PC-9 (cell line): ENCODE measurements at regions not wholly inside any gene's neighbourhood (a gene's known extent, or its start where the extent isn't known, plus 50 kb on each side); places are given as distances from the start of the nearest gene placed in this dataset.

ENCODE experiments used
- BruUV-seq: library from RNA; stranded (reverse); fragments of 400-500 nt; replicated peaks from 2 replicates; lab custom pipeline; 2021; lab: Mats Ljungman, UMichigan
- CTCF ChIA-PET: fragments of 300-600 bp; sonication (Branson Sonifier 250); formaldehyde crosslinking; loops from one replicate; lab custom pipeline; 2022; ENCODE audit warnings: antibody characterized with exemption; lab: Charles Lee
- POLR2A ChIA-PET: fragments of 300-600 bp; sonication (Branson Sonifier 250); formaldehyde crosslinking; loops from one replicate; lab custom pipeline; 2022; ENCODE audit warnings: antibody characterized with exemption; ENCODE audit not compliant: unreplicated experiment; lab: Charles Lee
- DNase-seq, 2 experiments: peaks; one replicate each; pipeline versions ENCODE4 v3.0.0 to v3.0.0-alpha.2; 2015 to 2022; ENCODE audit warnings: mixed read lengths in 1 of 2
- H2AFZ ChIP-seq: fragments of 200-600 bp; sonication (generic); 2 replicates; pipeline ENCODE4 v1.8.1; 2017; ENCODE audit warnings: antibody characterized with exemption
- H3F3A ChIP-seq: fragments of 200-600 bp; sonication (generic); 2 replicates; pipeline ENCODE4 v1.8.1; 2017; ENCODE audit warnings: antibody characterized with exemption, mild to moderate bottlenecking, low read depth; ENCODE audit not compliant: insufficient read depth
- H3K27ac ChIP-seq: fragments of 200-600 bp; sonication (generic); 2 replicates; pipeline ENCODE4 v1.6.1; 2016; ENCODE audit warnings: mixed run types
- H3K27me3 ChIP-seq: fragments of 200-600 bp; sonication (generic); 2 replicates; pipeline ENCODE4 v1.6.1; 2016; ENCODE audit warnings: low read depth, mixed run types; ENCODE audit not compliant: insufficient read depth
- H3K36me3 ChIP-seq: fragments of 200-600 bp; sonication (generic); 2 replicates; pipeline ENCODE4 v1.6.1; 2016; ENCODE audit warnings: low read depth, mixed run types
- H3K4me1 ChIP-seq: fragments of 200-600 bp; sonication (generic); replicated peaks from 2 replicates; pipeline ENCODE4 v1.6.1; 2016; ENCODE audit warnings: mixed run types; ENCODE audit not compliant: insufficient read depth
- H3K4me2 ChIP-seq: fragments of 200-600 bp; sonication (generic); 2 replicates; pipeline ENCODE4 v1.6.1; 2017; ENCODE audit warnings: mixed run types
- H3K4me3 ChIP-seq: fragments of 200-600 bp; sonication (generic); 2 replicates; pipeline ENCODE4 v1.6.1; 2016; ENCODE audit warnings: mixed run types
- H3K79me2 ChIP-seq: fragments of 200-600 bp; sonication (generic); 2 replicates; pipeline ENCODE4 v1.6.1; 2017; ENCODE audit warnings: low read depth, mixed run types
- H3K9me2 ChIP-seq: fragments of 200-600 bp; sonication (generic); 2 replicates; pipeline ENCODE4 v1.8.1; 2017; ENCODE audit warnings: mild to moderate bottlenecking; ENCODE audit not compliant: insufficient read depth
- H3K9me3 ChIP-seq: fragments of 200-600 bp; sonication (generic); 2 replicates; pipeline ENCODE4 v1.8.1; 2016; ENCODE audit warnings: low read depth; ENCODE audit not compliant: insufficient read depth
- H4K20me1 ChIP-seq: fragments of 200-600 bp; sonication (generic); 2 replicates; pipeline ENCODE4 v1.8.1; 2017; ENCODE audit not compliant: insufficient read depth
- EZH2 ChIP-seq: fragments of 200-600 bp; sonication (generic); IDR thresholded peaks from 2 replicates; pipeline ENCODE4 v1.8.0; 2017; ENCODE audit warnings: antibody characterized with exemption, low read depth
- intact Hi-C: fragments of 100-400 bp; cut with micrococcal nuclease; formaldehyde crosslinking; loops from one replicate; pipeline ENCODE4 v1.10.0; 2022; ENCODE audit not compliant: unreplicated experiment
- TF ChIP-seq, protein P1 (sequence below): fragments of 200-600 bp; sonication (generic); conservative IDR thresholded peaks from 2 replicates; pipeline ENCODE4 v1.6.1; 2017; ENCODE audit warnings: mixed run types, antibody characterized with exemption, mild to moderate bottlenecking, moderate library complexity

DNA sequence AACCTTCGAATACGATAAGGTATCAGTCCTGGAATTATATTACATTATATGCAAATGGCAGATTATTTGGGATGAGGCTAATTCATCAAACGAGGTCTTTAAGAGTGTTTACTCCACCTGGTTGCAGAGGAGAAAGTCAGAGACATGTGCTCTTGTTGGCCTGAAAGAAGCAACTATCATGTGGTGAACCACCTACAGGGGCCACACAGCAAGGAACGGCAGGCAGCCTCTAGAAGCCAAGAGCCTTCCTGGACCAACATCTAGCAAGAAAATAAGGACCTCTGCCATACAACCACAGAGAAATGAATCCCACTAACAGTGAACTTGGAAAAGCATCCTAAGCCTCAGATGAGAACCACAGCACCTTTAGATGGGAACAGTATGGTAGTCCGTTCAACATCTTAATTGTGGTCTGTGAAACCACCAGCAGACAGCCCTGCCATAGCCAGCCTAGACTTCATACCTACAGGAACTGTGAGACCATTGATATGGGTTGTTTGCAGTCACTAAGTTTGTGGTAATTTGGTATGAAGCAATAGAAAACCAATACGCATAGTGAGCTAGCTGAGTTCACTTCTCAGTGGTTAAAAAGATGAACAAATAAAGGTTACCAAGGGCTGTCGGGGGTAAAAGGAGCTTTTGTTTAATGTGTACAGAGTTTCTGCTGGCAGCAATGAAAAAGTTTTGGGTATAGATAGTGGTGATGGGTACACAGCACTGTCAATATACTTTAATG lies 345.7 kb upstream of the RUNX1 start:
- BruUV-seq = no TSS peak
- Histone ChIP-seq H3K4me3 (no peak overlapping the region), H3K4me2 (no peak overlapping the region), H3K27ac (no peak overlapping the region), H2AFZ (no peak overlapping the region), H3K27me3 (no peaks in the 10 kb centered on the region), H3K4me1 (peaks cover 24% of the 10 kb centered on the region), H3K9me2 (no peaks in the 10 kb centered on the region), H3K9me3 (0 out of 2 replicates have a peak, but pooled peaks cover 4% of the 10 kb centered on the region), H4K20me1 (no peaks in the 10 kb centered on the region), H3K79me2 (no peaks in the 10 kb centered on the region), H3K36me3 (no peaks in the 10 kb centered on the region), H3F3A (no peaks in the 10 kb centered on the region)
- ChIA-PET POLR2A (no interaction called here), CTCF (no interaction called here)
- DNase-seq = no peak
- intact Hi-C loops = loop anchor here (5.0 kb wide), 1 partner anchor 123 kb away; no protein-coding TSS in a partner anchor
- TF ChIP-seq, protein P1, sequence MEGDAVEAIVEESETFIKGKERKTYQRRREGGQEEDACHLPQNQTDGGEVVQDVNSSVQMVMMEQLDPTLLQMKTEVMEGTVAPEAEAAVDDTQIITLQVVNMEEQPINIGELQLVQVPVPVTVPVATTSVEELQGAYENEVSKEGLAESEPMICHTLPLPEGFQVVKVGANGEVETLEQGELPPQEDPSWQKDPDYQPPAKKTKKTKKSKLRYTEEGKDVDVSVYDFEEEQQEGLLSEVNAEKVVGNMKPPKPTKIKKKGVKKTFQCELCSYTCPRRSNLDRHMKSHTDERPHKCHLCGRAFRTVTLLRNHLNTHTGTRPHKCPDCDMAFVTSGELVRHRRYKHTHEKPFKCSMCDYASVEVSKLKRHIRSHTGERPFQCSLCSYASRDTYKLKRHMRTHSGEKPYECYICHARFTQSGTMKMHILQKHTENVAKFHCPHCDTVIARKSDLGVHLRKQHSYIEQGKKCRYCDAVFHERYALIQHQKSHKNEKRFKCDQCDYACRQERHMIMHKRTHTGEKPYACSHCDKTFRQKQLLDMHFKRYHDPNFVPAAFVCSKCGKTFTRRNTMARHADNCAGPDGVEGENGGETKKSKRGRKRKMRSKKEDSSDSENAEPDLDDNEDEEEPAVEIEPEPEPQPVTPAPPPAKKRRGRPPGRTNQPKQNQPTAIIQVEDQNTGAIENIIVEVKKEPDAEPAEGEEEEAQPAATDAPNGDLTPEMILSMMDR = no peak
- TF ChIP-seq EZH2 = no peak

DNA sequence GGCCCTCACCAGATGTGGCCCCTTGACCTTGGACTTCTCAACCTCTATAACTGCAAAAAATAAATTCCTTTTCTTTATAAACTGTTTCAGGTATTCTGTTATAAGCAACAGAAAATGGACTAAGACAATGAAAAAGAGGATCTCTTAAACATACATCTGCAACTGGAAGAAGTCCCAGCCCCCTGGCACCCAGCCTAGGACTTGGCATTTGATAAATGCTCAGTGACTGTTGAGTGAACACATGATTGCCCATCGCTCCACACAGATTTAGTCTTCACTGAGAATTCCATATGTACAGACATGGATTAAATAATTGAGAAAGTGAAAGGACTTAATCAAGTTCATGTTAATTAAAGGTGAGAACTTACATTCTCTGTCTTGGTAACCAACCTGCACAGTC lies 344.9 kb upstream of the RUNX1 start:
- DNase-seq = no peak
- no peak overlapping the region for H3K27ac ChIP-seq
- intact Hi-C loops = no loop called here
- H3K4me1 ChIP-seq = peaks cover 17% of the 10 kb centered on the region
- no peaks in the 10 kb centered on the region for H3K36me3 ChIP-seq
- H2AFZ ChIP-seq = no peak overlapping the region
- TF ChIP-seq, protein P1 = no peak
- TF ChIP-seq EZH2 = no peak
- H3F3A ChIP-seq = no peaks in the 10 kb centered on the region
- CTCF ChIA-PET = no interaction called here
- no peak overlapping the region for H3K4me3 ChIP-seq
- H3K79me2 ChIP-seq = no peaks in the 10 kb centered on the region
- H3K27me3 ChIP-seq = no peaks in the 10 kb centered on the region
- H3K4me2 ChIP-seq = no peak overlapping the region
- POLR2A ChIA-PET = no interaction called here
- no peaks in the 10 kb centered on the region for H3K9me2 ChIP-seq
- no peaks in the 10 kb centered on the region for H4K20me1 ChIP-seq
- H3K9me3 ChIP-seq = peaks cover 4% of the 10 kb centered on the region; the same call in 1 of the 2 replicates
- BruUV-seq = no TSS peak

DNA sequence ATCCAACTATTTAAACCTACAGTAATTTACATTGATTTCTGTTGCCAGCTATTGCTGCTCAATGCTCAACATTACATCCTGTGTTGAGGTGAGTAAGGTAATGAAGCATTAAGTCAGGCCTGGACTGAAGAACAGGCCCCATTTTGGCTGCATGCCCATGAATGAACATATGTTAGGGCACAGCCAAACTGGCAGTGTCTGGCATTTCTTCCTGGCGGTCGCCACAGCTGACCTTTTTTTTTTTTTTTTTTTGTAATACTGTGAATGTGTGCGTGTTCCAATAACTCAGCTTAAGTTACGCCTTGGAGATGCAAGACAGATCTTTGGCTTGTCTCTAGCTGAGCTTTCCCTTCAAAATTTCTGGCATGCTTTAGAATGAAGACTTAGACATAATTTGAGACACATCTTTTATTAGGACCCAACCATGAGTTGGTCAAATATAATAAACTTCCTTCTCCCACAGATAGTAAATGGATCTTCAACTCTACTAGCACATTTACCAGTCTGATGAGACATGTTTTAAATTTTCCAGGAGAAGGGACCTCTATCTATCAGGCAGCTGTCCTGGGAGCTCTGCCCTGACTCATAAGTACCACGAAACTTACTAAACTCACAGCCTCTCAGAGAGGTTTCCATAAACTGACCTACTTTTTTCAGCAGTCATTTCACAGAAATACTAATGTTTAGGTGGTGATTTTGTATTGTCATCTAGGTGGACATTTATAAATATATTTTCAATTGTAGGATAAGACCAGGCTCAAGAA lies 341.1 kb upstream of the RUNX1 start:
- TF ChIP-seq EZH2 = no peak
- TF ChIP-seq, protein P1 = no peak
- Histone ChIP-seq H3K4me1 (no peaks in the 10 kb centered on the region), H2AFZ (no peak overlapping the region), H3K79me2 (no peaks in the 10 kb centered on the region), H3K4me3 (no peak overlapping the region), H3K9me2 (no peaks in the 10 kb centered on the region), H3K4me2 (no peak overlapping the region), H3K27me3 (no peaks in the 10 kb centered on the region), H3K9me3 (no peaks in the 10 kb centered on the region; the same call in 1 of the 2 replicates), H4K20me1 (no peaks in the 10 kb centered on the region), H3F3A (no peaks in the 10 kb centered on the region), H3K36me3 (no peaks in the 10 kb centered on the region), H3K27ac (no peak overlapping the region)
- DNase-seq = no peak
- CTCF ChIA-PET = no interaction called here
- POLR2A ChIA-PET = no interaction called here
- intact Hi-C loops = no loop called here
- no TSS peak for BruUV-seq
